Prostate gland (tissue), 2 donors: ENCODE measurements at regions not wholly inside any gene's neighbourhood (a gene's known extent, or its start where the extent isn't known, plus 50 kb on each side); places are given as distances from the start of the nearest gene placed in this dataset.
"Not testable (repeated sequence)": the region's sequence is repeated elsewhere in the genome, so short reads cannot be mapped to it uniquely, and the experiment has no call there.

Source experiments
- DNase-seq: peaks from one replicate; pipeline ENCODE4 v3.0.0-alpha.2; 2019; ENCODE audit warnings: low spot score
- H3K27ac ChIP-seq, 2 donors: fragments of 200-600 bp; sonication (generic); 2 replicates each; pipeline ENCODE4 v1.5.1; 2017 to 2019
- H3K27me3 ChIP-seq: fragments of 200-600 bp; sonication (generic); replicated peaks from 2 replicates; pipeline ENCODE4 v1.5.1; 2019; ENCODE audit not compliant: insufficient read depth
- H3K36me3 ChIP-seq, 2 donors: fragments of 200-600 bp; sonication (generic); 1 replicate in 1 of 2; 2 replicates in 1 of 2; pipeline versions ENCODE4 v1.5.1 to v1.8.1; 2017 to 2019
- H3K4me1 ChIP-seq: fragments of 200-600 bp; sonication (generic); replicated peaks from 2 replicates; pipeline ENCODE4 v1.5.1; 2019
- H3K4me3 ChIP-seq, 2 donors: fragments of 200-600 bp; sonication (generic); 2 replicates each; pipeline ENCODE4 v1.5.1; 2017 to 2019
- H3K9me3 ChIP-seq: fragments of 200-600 bp; sonication (generic); 2 replicates; pipeline ENCODE4 v1.5.1; 2017
- CTCF ChIP-seq, 4 experiments: fragments of 200-600 bp in 2 of 4; fragments of 450-650 bp in 2 of 4; sonication (generic) in 2 of 4; IDR thresholded peaks; 1 replicate in 3 of 4; 2 replicates in 1 of 4; pipeline ENCODE4 v1.5.1; 2016 to 2019; ENCODE audit warnings: antibody characterized with exemption in 4 of 4, mild to moderate bottlenecking in 2 of 4, moderate library complexity in 2 of 4
- POLR2A ChIP-seq: fragments of 450-650 bp; IDR thresholded peaks from one replicate; pipeline ENCODE4 v1.6.1; 2016; ENCODE audit warnings: antibody characterized with exemption, mild to moderate bottlenecking
- POLR2AphosphoS5 ChIP-seq: sonication (generic); formaldehyde crosslinking; IDR thresholded peaks from one replicate; pipeline ENCODE4 v1.6.1; 2017; ENCODE audit warnings: antibody characterized with exemption
- WGBS: methylation state at CpG from one replicate; pipeline ENCODE4 v1.1.5; 2018; 5-methylcytosine and 5-hydroxymethylcytosine counted together
- intact Hi-C: fragments of 100-400 bp; cut with DNase I; formaldehyde crosslinking; loops from one replicate; pipeline ENCODE4 v1.14.2; 2022

DNA sequence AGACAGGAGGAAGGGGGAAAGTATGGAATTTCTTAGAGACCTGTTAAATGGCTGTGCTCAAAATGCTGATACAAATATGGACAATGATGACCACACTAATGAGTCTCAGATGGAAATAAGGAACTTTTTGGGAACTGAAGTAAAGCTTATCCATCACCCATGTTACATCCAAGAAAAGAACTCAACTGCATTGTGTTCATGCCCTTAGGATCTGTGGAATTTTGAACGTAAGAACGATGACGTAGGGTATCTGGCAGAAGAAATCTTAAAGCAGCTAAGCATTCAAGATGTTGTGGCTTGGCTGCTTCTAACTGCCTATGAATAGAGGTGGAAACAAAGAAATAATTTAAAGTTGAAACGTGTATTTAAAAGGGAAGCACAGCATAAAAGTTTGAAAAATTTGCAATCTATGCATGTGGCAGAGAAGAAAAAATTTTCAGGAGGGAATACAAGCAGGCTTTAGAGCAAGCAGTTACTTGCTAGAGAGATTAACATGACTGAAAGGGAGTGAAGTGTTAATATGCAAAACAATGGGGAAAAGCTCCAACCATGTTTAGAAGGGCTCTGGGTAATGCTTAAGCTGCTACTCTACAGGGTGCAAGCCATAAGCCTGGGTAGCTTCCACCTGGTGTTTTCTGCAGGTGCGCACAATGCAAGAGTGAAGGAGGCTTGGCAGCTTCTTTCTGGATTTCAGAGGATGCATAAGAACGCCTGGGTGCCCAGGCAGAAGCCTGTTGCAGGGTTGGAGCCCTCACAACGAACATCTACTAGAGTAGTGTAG is 499.7 kb upstream of the SEMA3D start:
- TF ChIP-seq POLR2A (no peak), CTCF (IDR thresholded peaks at IDR 0.05) (no peak), POLR2AphosphoS5 (no peak)
- H3K36me3 ChIP-seq, result no peaks in the 10 kb centered on the region
- intact Hi-C loops, result no loop called here
- H3K27me3 ChIP-seq, result no peaks in the 10 kb centered on the region
- no peak for DNase-seq
- H3K4me1 ChIP-seq, result no peaks in the 10 kb centered on the region
- no peaks in the 10 kb centered on the region for H3K9me3 ChIP-seq
- WGBS, result 89% methylated on average over 7 of the region's 7 CpGs
- H3K4me3 ChIP-seq, result no peak overlapping the region
- no peak overlapping the region for H3K27ac ChIP-seq

- no peak overlapping the region for H3K4me3 ChIP-seq
- no peaks in the 10 kb centered on the region for H3K36me3 ChIP-seq
- H3K27ac ChIP-seq, result no peak overlapping the region
- intact Hi-C loops, result no loop called here
- no peaks in the 10 kb centered on the region for H3K27me3 ChIP-seq
- no peaks in the 10 kb centered on the region for H3K9me3 ChIP-seq
- TF ChIP-seq POLR2AphosphoS5 (no peak), POLR2A (no peak), CTCF (IDR thresholded peaks at IDR 0.05) (no peak)
- no peaks in the 10 kb centered on the region for H3K4me1 ChIP-seq
- DNase-seq, result no peak
Measured at GRCh38 chr7:85685901-85686300, 499.0 kb upstream of the SEMA3D start.

DNA sequence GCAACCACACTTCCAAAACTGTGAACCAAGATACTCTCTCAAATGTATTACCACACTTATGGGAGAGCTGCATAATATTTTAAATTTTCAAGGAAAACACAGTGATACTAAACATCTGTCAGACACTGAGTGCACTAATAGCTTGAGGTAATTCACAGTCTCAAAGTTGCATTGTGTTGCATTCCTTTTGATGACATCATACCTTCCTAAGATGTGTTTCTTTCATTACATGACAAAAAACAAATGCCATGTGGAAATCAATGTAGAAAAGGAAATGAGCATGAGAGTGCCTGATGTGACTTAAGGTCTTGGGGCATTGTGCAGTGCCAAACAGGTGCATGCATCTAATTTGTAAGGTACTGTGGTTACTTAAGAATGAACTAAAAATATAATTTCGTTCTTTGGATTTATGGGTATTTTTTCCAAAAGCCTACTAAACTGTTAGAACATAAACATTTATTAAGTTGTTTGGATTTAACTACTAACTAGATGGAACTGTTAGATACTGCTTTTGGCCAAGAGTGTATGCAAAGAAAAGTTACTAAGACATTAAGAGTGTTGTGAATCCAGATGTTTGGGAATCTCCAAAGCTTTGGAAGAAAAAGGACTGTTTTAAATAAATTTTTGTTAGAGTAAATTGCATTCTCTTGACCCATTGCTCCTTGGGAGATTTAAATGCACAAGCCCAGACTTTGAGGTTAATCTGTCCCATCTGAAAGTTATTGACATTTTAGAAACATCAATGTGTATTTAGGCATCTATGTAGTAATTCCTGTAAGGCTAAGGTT is 496.2 kb upstream of the SEMA3D start:
- 44% methylated on average over 1 of the region's 1 CpG for WGBS
- no peak for TF ChIP-seq POLR2AphosphoS5
- no peak for TF ChIP-seq POLR2A
- TF ChIP-seq CTCF (IDR thresholded peaks at IDR 0.05), result no peak
- no peak for DNase-seq
- Histone ChIP-seq H3K4me3 (no peak overlapping the region), H3K27me3 (no peaks in the 10 kb centered on the region), H3K27ac (no peak overlapping the region), H3K36me3 (no peaks in the 10 kb centered on the region), H3K4me1 (no peaks in the 10 kb centered on the region), H3K9me3 (no peaks in the 10 kb centered on the region)
- intact Hi-C loops, result no loop called here

DNA sequence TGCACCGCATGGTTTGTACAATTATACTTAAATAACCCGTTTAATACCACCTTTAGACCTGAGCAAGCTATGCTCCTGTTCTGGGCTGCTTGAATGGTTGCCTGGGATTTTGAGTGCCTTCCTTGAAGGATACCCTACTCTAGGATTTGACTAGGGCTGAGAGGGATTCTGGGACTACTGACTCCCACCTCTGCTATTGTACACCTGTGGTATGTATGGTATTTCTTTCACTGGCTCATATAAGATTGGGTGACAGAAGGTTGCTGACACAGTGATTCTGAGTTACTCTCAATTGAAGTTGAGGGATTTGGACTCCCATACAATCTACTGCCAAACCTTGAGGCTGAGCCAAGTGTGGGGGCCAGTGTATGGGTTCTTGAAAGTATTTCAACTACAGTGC is 494.4 kb upstream of the SEMA3D start:
- intact Hi-C loops, result no loop called here
- no peak for DNase-seq

GRCh38 chr7:85675093-85675492 is 488.2 kb upstream of the SEMA3D start:
- H3K4me3 ChIP-seq, H3K27me3 ChIP-seq, H3K9me3 ChIP-seq, intact Hi-C loops, DNase-seq, H3K36me3 ChIP-seq, H3K27ac ChIP-seq, H3K4me1 ChIP-seq: not testable (repeated sequence)
- 84% methylated on average over 2 of the region's 2 CpGs for WGBS

More for the DNA sequence above, 494.4 kb upstream of the SEMA3D start:
- Histone ChIP-seq H3K27me3 (no peaks in the 10 kb centered on the region), H3K27ac (no peak overlapping the region), H3K36me3 (no peaks in the 10 kb centered on the region), H3K4me1 (no peaks in the 10 kb centered on the region), H3K9me3 (no peaks in the 10 kb centered on the region), H3K4me3 (no peak overlapping the region)
- WGBS, result 63% methylated on average over 2 of the region's 2 CpGs
- TF ChIP-seq POLR2A, result no peak
- no peak for TF ChIP-seq CTCF (IDR thresholded peaks at IDR 0.05)
- no peak for TF ChIP-seq POLR2AphosphoS5
